ENCODE measurements at regions not wholly inside any gene's neighbourhood (a gene's known extent, or its start where the extent isn't known, plus 50 kb on each side); places are given as distances from the start of the nearest gene placed in this dataset.

GRCh38 chr7:155955367-155955635, 143.0 kb upstream of the SHH start:
- H3K4me3 ChIP-seq (replicated peaks in 1 of 2; ENCODE audit: low read depth in 2 of 2, low read length in 2 of 2), result no peak overlapping the region
- DNase-seq (ENCODE audit: low read depth in 2 of 2), result no peak
- TF ChIP-seq CTCF (IDR thresholded peaks at IDR 0.05; ENCODE audit: low read depth, low read length), result no peak

- TF ChIP-seq CTCF (IDR thresholded peaks at IDR 0.05; ENCODE audit: low read depth, low read length), result no peak
- DNase-seq (ENCODE audit: low read depth in 2 of 2), result no peak
- no peak overlapping the region for H3K4me3 ChIP-seq (replicated peaks in 1 of 2; ENCODE audit: low read depth in 2 of 2, low read length in 2 of 2)
Measured at GRCh38 chr7:155954550-155955366, 142.5 kb upstream of the SHH start.

- H3K4me3 ChIP-seq (replicated peaks in 1 of 2; ENCODE audit: low read depth in 2 of 2, low read length in 2 of 2), result no peak overlapping the region
- no peak for TF ChIP-seq CTCF (IDR thresholded peaks at IDR 0.05; ENCODE audit: low read depth, low read length)
- DNase-seq (ENCODE audit: low read depth in 2 of 2), result no peak
Measured at GRCh38 chr7:155953781-155954549, 141.7 kb upstream of the SHH start.

GRCh38 chr7:155953501-155953778, 141.2 kb upstream of the SHH start:
- DNase-seq (ENCODE audit: low read depth in 2 of 2), result no peak
- no peak overlapping the region for H3K4me3 ChIP-seq (replicated peaks in 1 of 2; ENCODE audit: low read depth in 2 of 2, low read length in 2 of 2)
- TF ChIP-seq CTCF (IDR thresholded peaks at IDR 0.05; ENCODE audit: low read depth, low read length), result no peak

- peak; percentile 59 to 84 for DNase-seq (ENCODE audit: low read depth in 2 of 2)
- H3K4me3 ChIP-seq (replicated peaks in 1 of 2; ENCODE audit: low read depth in 2 of 2, low read length in 2 of 2), result no peak overlapping the region
- no peak for TF ChIP-seq CTCF (IDR thresholded peaks at IDR 0.05; ENCODE audit: low read depth, low read length)
Measured at GRCh38 chr7:155951554-155952158, 139.4 kb upstream of the SHH start.

GRCh38 chr7:155950898-155951553, 138.8 kb upstream of the SHH start:
- TF ChIP-seq CTCF (IDR thresholded peaks at IDR 0.05; ENCODE audit: low read depth, low read length), result no peak
- H3K4me3 ChIP-seq (replicated peaks in 1 of 2; ENCODE audit: low read depth in 2 of 2, low read length in 2 of 2), result no peak overlapping the region
- DNase-seq (ENCODE audit: low read depth in 2 of 2), result no peak
